ENCODE measurements at regions not wholly inside any gene's neighbourhood (a gene's known extent, or its start where the extent isn't known, plus 50 kb on each side); places are given as distances from the start of the nearest gene placed in this dataset.

DNA sequence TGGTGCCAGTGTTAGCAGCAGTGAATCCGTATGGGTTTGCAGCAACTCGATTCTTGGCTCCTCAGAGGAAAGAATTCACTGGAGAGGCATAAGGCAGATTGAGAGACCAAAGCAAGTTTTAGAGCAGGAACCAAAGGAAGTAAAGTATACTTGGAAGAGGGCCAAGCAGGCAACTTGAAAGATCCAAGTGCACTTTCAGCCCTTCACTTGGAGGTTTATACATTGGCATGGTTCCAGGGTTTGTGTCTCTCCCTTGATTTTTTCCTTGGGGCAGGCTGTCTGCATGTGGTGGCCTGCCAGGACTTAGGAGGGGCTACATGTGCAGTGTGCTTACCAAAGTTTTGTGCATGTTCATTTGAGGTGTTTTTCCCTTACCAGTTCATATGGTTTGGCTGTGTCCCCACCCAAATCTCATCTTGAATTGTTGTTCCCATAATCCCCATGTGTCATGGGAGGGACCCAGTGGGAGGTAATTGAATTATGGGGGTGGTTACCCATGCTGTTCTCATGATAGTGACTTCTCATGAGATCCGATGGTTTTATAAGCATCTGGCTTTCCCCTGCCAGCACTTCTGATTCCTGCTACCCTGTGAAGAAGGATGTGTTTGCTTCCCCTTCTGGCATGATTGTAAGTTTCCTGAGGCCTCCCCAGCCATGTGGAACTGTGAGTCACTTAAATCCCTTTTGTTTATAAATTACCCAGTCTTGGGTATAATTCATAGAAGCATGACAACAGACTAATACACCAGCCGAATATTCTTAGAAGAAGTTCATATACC lies 86.2 kb upstream of the TSPAN5 start:
- Histone ChIP-seq H3K14ac (replicated peaks; ENCODE audit: low read depth, low read length) (no peak overlapping the region), H3K9me3 (ENCODE audit: control insufficient read depth, insufficient read depth, low read length) (no peaks in the 10 kb centered on the region), H4K8ac (ENCODE audit: low read depth in 2 of 2, low read length in 2 of 2) (no peak overlapping the region), H4K20me1 (ENCODE audit: insufficient read depth, low read length) (no peaks in the 10 kb centered on the region), H3K23ac (ENCODE audit: low read depth, low read length) (no peak overlapping the region), H3K4me1 (ENCODE audit: control insufficient read depth, insufficient read depth, low read length) (peaks cover 4% of the 10 kb centered on the region; the same call in 1 of the 2 replicates), H3K9me1 (ENCODE audit: insufficient read depth, low read length) (no peaks in the 10 kb centered on the region), H2BK20ac (ENCODE audit: low read depth, low read length) (no peak overlapping the region), H3K18ac (ENCODE audit: low read depth, low read length) (no peak overlapping the region), H3K4me3 (ENCODE audit: insufficient read depth, low read depth, low read length) (no peak overlapping the region), H2BK5ac (ENCODE audit: low read depth, low read length, poor library complexity, severe bottlenecking) (no peak overlapping the region), H3K27me3 (ENCODE audit: control insufficient read depth, insufficient read depth, low read length) (no peaks in the 10 kb centered on the region; the same call in 1 of the 2 replicates), H2BK120ac (ENCODE audit: low read depth, low read length) (no peak overlapping the region), H3K36me3 (ENCODE audit: control insufficient read depth, insufficient read depth, low read length) (no peaks in the 10 kb centered on the region), H3K4ac (ENCODE audit: low read depth, low read length) (no peak overlapping the region), H3K79me1 (ENCODE audit: low read depth in 1 of 2, low read length in 2 of 2) (no peaks in the 10 kb centered on the region), H3K27ac (ENCODE audit: insufficient read depth, low read length) (no peak overlapping the region), H4K91ac (ENCODE audit: insufficient read depth, low read depth, low read length) (no peak overlapping the region), H2AFZ (replicated peaks; ENCODE audit: low read length, poor library complexity) (no peak overlapping the region), H3K9ac (ENCODE audit: low read depth, low read length) (no peak overlapping the region), H2BK15ac (ENCODE audit: low read depth, low read length) (no peak overlapping the region), H2AK5ac (ENCODE audit: low read depth, low read length) (no peak overlapping the region), H4K5ac (ENCODE audit: low read depth, low read length) (no peak overlapping the region), H2AK9ac (replicated peaks; ENCODE audit: low read depth, low read length, poor library complexity) (no peak overlapping the region), H3K4me2 (ENCODE audit: low read depth, low read length) (no peak overlapping the region), H3K56ac (ENCODE audit: extremely low read depth, insufficient read depth, low read length) (no peak overlapping the region)
- ChIA-PET CTCF (no interaction called here), POLR2A (ENCODE audit: unreplicated experiment) (no interaction called here)
- no peak for TF ChIP-seq POLR2A (IDR thresholded peaks at IDR 0.05; ENCODE audit: low read depth, low read length)
- TF ChIP-seq BHLHE40 (IDR thresholded peaks at IDR 0.05; ENCODE audit: low read depth, low read length), result no peak
- no peak for TF ChIP-seq CEBPB (IDR thresholded peaks at IDR 0.05; ENCODE audit: low read depth, low read length)
- TF ChIP-seq CHD1 (IDR thresholded peaks at IDR 0.05; ENCODE audit: low read depth, low read length), result no peak
- TF ChIP-seq NFE2L2 (IDR thresholded peaks at IDR 0.05; ENCODE audit: low read depth, low read length), result no peak
- BruUV-seq (replicated peaks), result no TSS peak
- intact Hi-C loops (cut with micrococcal nuclease), result loop anchor here (2.0 kb wide), 1 partner anchor 312 kb away; no protein-coding TSS in a partner anchor
- no peak for DNase-seq
- 37% methylated on average over 2 of the region's 4 CpGs; no CpG with 5 or more reads in 1 of the 2 experiments for WGBS, 2 experiments (ENCODE audit: extremely low coverage in 2 of 2, insufficient read length in 1 of 2)
- dilution Hi-C loops (cut with HindIII; ENCODE audit: low sequenced_read_pairs, unreplicated experiment), result no loop called here
- in situ Hi-C loops (cut with MboI; ENCODE audit: low sequenced_read_pairs), result no loop called here
- ATAC-seq (ENCODE audit: low read depth), result no peak
